HG02943 (cell line): ENCODE measurements at regions not wholly inside any gene's neighbourhood (a gene's known extent, or its start where the extent isn't known, plus 50 kb on each side); places are given as distances from the start of the nearest gene placed in this dataset.
"Not testable (repeated sequence)": the region's sequence is repeated elsewhere in the genome, so short reads cannot be mapped to it uniquely, and the experiment has no call there.

ENCODE experiments used
- ATAC-seq: cut with Tn5 transposase; IDR thresholded peaks from one replicate; pipeline ENCODE4 v1.9.1; 2021; ENCODE audit warnings: mild to moderate bottlenecking, low read depth, moderate library complexity; ENCODE audit not compliant: unreplicated experiment

DNA sequence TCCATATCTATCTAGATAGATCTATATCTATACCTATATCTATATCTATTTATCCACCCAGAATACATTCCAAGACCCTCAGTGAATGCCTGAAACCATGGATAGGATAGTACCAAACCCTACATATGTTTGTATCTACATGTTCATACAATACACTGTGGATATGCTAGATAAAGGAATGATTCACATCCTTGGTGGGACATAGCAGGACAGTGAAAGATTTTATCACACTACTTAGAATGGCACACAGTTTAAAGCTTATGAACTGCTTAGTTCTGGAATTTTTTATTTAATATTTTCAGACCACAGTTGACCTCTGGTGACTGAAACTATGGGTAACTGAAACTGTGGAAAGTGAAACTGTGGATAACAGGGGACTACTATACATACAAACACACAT lies 198.8 kb upstream of the TTC14 start:
- no peak for ATAC-seq

DNA sequence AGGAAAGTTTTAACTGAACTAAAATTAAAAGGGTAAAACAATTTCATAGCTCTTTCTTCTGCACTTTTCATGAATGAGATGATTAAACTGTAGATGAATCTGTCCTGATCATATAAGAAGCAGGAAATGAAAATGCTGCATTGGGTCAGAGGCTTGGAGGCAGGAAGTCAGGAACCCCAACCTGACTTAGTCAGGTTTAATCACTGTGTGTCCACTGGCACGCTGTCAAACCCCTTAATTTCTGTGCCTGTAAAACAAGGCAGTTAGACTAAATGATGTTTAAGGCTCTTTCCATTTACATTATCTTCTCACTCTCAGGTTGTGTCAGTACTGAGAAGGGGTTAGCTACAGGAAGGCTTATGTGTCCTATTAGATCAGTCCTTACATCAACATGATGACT lies 193.3 kb upstream of the TTC14 start:
- ATAC-seq: no peak

DNA sequence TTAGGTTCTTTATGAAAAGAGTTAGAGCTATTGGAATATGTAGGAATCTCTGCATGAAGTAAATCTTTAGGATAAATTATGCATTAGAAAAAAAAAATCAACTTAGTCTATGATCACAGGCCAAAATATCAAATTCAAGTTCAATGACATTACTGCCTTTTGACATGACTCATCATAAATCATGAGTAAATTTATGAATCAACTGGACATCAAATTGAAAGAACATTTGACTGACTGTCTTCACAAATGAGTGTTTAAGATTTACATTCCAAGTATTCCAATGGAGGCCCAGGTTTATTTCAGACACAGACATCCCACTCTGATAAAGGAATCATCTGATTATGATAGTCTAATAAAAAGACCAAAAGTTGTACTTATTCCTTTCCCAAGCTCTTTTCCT lies 192.8 kb upstream of the TTC14 start:
- ATAC-seq: no peak

GRCh38 chr3:180409883-180410282 lies 192.1 kb upstream of the TTC14 start:
- ATAC-seq: no peak

DNA sequence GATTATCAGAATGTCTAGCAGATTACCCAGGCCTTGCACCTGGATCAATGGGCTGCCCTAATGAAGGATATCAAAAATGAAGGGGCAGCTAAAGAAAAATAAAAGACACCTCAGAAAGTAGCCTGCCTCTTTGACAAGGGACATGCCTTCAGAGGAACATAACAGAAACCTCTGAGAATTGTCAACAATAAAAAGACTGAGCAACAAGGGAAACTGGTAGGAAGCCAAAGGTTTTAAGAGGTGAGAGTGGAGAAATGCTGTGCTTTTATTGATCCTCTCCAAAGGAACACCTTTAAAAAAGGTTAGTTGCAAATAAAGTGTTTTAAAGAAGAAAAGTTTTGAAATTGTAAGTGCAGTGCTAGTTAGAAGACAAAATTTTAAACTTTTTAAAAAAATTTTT lies 187.8 kb upstream of the TTC14 start:
- no peak for ATAC-seq

- ATAC-seq: no peak
Measured at GRCh38 chr3:180416111-180416594, 185.8 kb upstream of the TTC14 start.

DNA sequence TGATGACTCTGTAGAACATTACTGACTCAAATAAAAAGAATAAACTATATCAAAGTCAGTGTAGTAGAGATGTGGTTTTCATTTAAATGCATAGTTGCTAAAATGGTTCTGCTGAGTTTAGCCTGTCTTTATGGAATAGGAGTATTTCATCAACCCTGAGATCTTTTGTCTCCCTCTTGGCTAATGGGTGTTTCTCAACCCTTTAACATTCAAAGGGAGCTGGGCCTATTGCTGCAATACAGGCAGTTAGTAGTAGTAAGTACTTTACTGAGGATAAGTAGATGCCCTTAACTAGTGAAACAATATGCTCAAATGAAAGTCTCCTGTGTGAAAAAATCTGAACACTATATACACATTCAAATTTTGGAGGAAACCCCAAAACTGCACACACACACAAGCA lies 184.7 kb upstream of the TTC14 start:
- no peak for ATAC-seq

- no peak for ATAC-seq
Measured at GRCh38 chr3:180420016-180420415, 181.9 kb upstream of the TTC14 start.

- no peak for ATAC-seq
Measured at GRCh38 chr3:180420804-180421203, 181.2 kb upstream of the TTC14 start.

GRCh38 chr3:180421221-180421620 lies 180.7 kb upstream of the TTC14 start:
- no peak for ATAC-seq

DNA sequence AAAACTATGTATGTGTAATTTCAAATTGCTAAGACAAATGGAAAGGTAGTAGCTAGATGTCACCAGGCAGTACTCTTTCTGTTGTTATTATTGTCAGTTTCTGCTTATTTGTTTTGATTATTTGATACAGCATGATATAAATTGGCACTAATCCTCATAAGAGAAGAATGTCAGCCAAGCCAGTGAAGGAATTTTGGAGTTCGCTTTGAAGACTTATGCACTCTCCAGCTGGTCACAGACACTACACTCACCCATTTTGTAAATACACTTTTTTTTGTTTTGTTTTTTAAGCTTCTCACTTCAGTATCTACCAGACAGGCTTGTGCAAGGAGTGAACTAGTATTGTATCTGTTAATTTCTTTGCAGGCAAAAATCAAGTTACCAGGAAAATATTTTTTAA lies 180.2 kb upstream of the TTC14 start:
- ATAC-seq: no peak

DNA sequence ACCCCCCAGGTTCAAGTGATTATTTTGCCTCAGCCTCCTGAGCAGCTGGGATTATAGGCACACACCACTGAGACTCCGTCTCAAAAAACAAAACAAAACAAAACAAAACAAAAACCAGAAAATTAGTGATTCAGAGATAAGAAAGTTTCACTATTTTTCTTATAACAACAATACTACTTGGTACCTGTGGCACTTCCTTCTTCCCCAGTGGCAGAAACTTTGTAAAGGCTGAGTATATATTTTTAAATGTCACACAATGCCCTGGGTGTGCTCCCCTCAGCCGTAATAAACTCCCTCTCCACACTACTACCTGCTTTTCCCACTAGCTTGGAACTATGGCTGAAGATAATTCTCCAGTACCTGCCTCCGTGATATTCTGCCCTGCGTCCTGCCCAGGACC lies 177.7 kb upstream of the TTC14 start:
- not testable (repeated sequence) for ATAC-seq

DNA sequence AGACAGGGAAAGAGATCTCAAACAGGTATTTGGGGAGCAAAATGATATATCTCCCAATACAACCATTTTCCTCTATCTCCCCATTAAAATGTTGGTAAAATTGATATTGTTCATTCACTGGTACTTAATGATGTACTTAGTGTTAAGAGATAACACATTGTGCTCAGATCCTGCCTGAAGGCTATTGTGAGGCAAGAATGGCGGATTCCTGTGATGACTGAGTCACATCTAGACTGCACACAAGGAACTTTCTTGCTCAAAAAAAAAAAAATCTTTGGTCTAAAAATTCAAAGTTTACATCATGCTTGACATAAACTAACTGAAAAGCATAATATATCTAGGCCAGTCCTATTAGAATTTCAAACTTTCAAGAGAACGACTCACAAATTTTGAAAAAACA lies 171.1 kb upstream of the TTC14 start:
- ATAC-seq: no peak

DNA sequence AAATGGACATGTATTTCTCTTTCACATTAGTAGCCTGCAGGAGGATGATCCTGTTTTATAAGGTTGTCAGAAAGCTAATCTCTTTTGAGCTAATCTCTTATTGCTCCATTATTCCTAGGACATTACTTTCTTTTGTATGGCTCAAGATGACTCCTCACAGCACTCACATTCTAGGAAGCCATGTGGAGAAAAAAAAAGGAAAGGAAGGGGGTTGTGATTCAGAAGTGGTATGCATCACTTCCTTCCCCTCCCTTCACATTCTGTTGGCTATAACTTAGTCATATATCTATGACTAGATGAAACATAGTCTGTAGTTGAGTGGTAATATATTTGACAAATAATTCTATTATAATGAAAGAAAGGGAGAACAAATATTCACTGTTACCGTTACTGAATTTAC lies 168.8 kb upstream of the TTC14 start:
- ATAC-seq: no peak

DNA sequence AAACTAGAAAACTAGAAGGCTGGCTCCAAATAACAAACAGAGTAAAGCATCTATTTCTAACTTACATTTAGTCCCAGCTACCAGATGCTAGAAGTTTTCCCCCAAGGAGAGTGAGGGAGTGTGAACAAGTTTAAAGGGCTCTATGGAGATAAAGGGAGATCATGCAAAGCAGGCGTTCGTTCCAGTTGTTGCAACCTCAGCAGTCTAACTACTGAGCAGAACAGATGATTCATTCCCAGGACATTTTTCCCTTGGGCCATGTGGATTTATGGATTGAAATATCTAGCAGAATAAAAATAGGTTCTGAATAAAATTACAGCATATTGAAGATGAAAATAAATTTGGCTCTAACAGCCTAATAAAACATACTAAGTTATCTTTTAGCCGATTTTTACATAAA lies 154.8 kb upstream of the TTC14 start:
- ATAC-seq: no peak

DNA sequence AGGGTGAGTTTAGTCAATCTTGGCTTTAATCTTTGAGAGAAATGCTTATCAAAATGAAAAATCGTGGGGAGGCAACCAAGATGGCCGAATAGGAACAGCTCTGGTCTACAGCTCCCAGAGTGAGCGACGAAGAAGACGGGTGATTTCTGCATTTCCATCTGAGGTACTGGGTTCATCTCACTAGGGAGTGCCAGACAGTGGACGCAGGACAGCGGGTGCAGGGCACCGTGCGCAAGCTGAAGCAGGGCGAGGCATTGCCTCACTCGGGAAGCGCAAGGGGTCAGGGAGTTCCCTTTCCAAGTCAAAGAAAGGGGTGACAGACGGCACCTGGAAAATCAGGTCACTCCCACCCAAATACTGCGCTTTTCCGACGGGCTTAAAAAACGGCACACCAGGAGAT lies 153.6 kb upstream of the TTC14 start:
- not testable (repeated sequence) for ATAC-seq

- ATAC-seq: no peak
Measured at GRCh38 chr3:180457225-180457624, 144.7 kb upstream of the TTC14 start.

DNA sequence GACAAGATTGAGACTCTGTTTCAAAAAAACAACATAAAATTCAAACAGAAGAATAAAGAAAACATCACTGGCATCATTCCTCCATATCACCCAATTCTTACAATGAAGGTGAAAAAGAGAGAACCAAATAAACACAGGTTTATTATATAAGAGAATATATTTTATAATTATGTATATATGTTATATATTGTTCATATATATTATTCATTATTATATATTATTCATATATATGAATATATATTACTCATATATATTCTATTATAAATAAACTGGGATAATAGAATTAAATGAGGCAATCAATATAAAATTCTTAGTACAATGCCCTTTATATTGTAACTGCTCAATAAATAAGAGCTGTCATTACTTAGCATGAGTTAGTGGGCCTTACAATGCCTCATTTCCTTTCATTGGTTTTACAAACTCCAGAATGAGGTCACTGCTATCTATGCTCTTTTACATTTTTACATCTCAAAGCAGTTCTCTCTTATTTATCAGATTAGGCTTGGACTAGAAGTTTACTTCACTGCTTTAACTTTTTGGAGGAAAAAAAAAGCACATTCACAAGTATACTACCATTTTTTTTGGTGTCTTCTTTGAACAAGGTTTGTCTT lies 135.5 kb upstream of the TTC14 start:
- ATAC-seq: no peak

DNA sequence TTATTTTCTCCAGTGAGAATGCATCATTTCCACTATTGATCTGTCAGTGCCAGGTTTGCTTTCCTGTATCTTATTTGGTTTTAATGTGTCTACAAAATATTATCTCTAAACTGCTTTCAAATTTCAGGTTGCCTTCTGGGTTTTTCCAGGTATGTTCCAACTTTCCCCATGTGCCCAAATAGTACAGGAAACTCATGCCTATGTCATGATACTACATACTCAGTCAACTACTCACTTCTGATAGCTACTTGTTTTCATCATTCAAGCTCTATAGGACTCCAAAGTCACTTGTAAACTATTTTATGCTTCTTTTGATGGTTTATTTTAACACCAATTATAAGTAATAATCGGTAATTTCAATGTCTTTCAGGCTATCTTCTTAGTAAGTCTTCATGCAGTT lies 134.8 kb upstream of the TTC14 start:
- no peak for ATAC-seq

GRCh38 chr3:180469149-180469548 lies 132.8 kb upstream of the TTC14 start:
- ATAC-seq: no peak

- ATAC-seq: no peak
Measured at GRCh38 chr3:180478695-180479094, 123.3 kb upstream of the TTC14 start.

DNA sequence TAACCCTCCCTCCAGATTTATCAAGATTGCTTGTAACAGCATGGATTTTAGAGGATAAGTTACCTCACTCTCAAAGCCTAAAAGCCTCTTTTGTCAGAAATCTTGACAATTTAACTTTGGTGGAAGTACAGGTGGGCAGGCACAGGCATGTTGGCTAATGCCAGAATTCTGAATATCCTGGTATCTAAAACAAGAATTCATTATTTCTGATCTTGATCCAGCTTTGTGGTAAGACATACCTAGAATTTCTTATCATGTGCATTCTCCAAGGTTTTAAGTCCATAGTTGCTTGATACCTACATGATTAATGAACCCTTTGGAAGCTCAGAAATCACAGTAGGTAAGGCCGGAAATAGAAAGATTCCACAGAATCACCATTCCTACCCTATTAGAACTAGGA lies 109.9 kb upstream of the TTC14 start:
- ATAC-seq: no peak

DNA sequence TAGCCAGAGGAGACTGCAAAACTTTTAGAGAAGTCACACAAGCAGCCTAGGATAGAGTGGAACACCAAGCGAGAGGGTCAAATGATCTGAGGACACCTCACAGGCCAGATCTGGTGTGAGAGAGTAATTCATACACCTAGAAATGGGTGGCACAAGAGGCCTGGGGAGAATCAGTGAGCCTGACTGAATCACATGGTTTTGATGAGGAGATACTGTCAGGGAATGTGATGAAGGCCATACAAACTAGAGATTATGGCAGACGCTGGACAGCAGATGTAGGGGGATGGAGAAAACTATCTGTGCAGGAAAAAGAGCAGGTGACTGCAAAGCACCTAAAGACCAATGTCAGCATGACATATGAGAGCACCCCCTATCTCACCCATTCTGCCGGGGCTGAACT lies 105.0 kb upstream of the TTC14 start:
- no peak for ATAC-seq
